Right atrium auricular region (tissue), 2 donors: ENCODE measurements at regions not wholly inside any gene's neighbourhood (a gene's known extent, or its start where the extent isn't known, plus 50 kb on each side); places are given as distances from the start of the nearest gene placed in this dataset.

Experiments used
- DNase-seq: peaks from one replicate; pipeline ENCODE4 v3.0.0-alpha.2; 2019; ENCODE audit warnings: low spot score
- H3K27ac ChIP-seq, 2 donors: fragments of 200-600 bp; sonication (generic); 1 replicate in 1 of 2; 2 replicates in 1 of 2; pipeline ENCODE4 v1.5.1; 2016 to 2019
- H3K27me3 ChIP-seq, 2 donors: fragments of 200-600 bp; sonication (generic); one replicate each; pipeline versions ENCODE4 v1.5.1 to v1.6.0; 2017 to 2019
- H3K36me3 ChIP-seq: fragments of 200-600 bp; sonication (generic); one replicate; pipeline ENCODE4 v1.5.1; 2016
- H3K4me1 ChIP-seq, 2 donors: fragments of 200-600 bp; sonication (generic); one replicate each; pipeline versions ENCODE4 v1.5.1 to v1.6.0; 2017 to 2019
- H3K4me3 ChIP-seq, 2 donors: fragments of 200-600 bp; sonication (generic); 1 replicate in 1 of 2; 2 replicates in 1 of 2; pipeline ENCODE4 v1.5.1; 2017 to 2019; ENCODE audit warnings: mild to moderate bottlenecking in 1 of 2, moderate library complexity in 1 of 2
- H3K9me3 ChIP-seq, 2 donors: fragments of 200-600 bp; sonication (generic); one replicate each; pipeline ENCODE4 v1.5.1; 2019
- CTCF ChIP-seq, 2 donors: fragments of 200-600 bp; sonication (generic); IDR thresholded peaks; one replicate each; pipeline ENCODE4 v1.5.1; 2019; ENCODE audit warnings: antibody characterized with exemption in 2 of 2

GRCh38 chr12:114275932-114276785 is 129.8 kb downstream of the TBX5 start:
- no peaks in the 10 kb centered on the region for H3K4me1 ChIP-seq
- no peak overlapping the region for H3K27ac ChIP-seq

GRCh38 chr12:114275086-114275485 is 130.9 kb downstream of the TBX5 start:
- DNase-seq, result no peak

More at GRCh38 chr12:114275932-114276785, 129.8 kb downstream of the TBX5 start:
- Histone ChIP-seq H3K36me3 (no peaks in the 10 kb centered on the region), H3K27me3 (no peaks in the 10 kb centered on the region), H3K4me3 (no peak overlapping the region), H3K9me3 (no peaks in the 10 kb centered on the region)
- no peak for DNase-seq
- no peak for TF ChIP-seq CTCF (IDR thresholded peaks at IDR 0.05)

GRCh38 chr12:114274131-114274530 is 131.8 kb downstream of the TBX5 start:
- Histone ChIP-seq H3K27ac (no peak overlapping the region), H3K4me3 (no peak overlapping the region)

More at GRCh38 chr12:114275086-114275485, 130.9 kb downstream of the TBX5 start:
- H3K27ac ChIP-seq, result no peak overlapping the region
- no peaks in the 10 kb centered on the region for H3K27me3 ChIP-seq
- TF ChIP-seq CTCF (IDR thresholded peaks at IDR 0.05), result no peak
- H3K36me3 ChIP-seq, result no peaks in the 10 kb centered on the region
- no peaks in the 10 kb centered on the region for H3K4me1 ChIP-seq
- no peak overlapping the region for H3K4me3 ChIP-seq
- no peaks in the 10 kb centered on the region for H3K9me3 ChIP-seq

GRCh38 chr12:114272605-114273004 is 133.3 kb downstream of the TBX5 start:
- no peaks in the 10 kb centered on the region for H3K9me3 ChIP-seq
- no peak for DNase-seq
- no peak overlapping the region for H3K4me3 ChIP-seq
- no peaks in the 10 kb centered on the region for H3K27me3 ChIP-seq
- no peak overlapping the region for H3K27ac ChIP-seq
- H3K4me1 ChIP-seq, result no peaks in the 10 kb centered on the region
- H3K36me3 ChIP-seq, result no peaks in the 10 kb centered on the region
- TF ChIP-seq CTCF (IDR thresholded peaks at IDR 0.05), result no peak

More at GRCh38 chr12:114274131-114274530, 131.8 kb downstream of the TBX5 start:
- Histone ChIP-seq H3K36me3 (no peaks in the 10 kb centered on the region), H3K27me3 (no peaks in the 10 kb centered on the region), H3K4me1 (no peaks in the 10 kb centered on the region), H3K9me3 (no peaks in the 10 kb centered on the region)
- TF ChIP-seq CTCF (IDR thresholded peaks at IDR 0.05), result no peak
- no peak for DNase-seq

- DNase-seq, result no peak
- H3K4me1 ChIP-seq, result no peaks in the 10 kb centered on the region
- TF ChIP-seq CTCF (IDR thresholded peaks at IDR 0.05), result no peak
- H3K27ac ChIP-seq, result no peak overlapping the region
- H3K27me3 ChIP-seq, result no peaks in the 10 kb centered on the region
- no peak overlapping the region for H3K4me3 ChIP-seq
- H3K36me3 ChIP-seq, result no peaks in the 10 kb centered on the region
- no peaks in the 10 kb centered on the region for H3K9me3 ChIP-seq
Observed at GRCh38 chr12:114272071-114272470, 133.9 kb downstream of the TBX5 start.
